Amygdala (tissue), 56 donors: ENCODE measurements at regions not wholly inside any gene's neighbourhood (a gene's known extent, or its start where the extent isn't known, plus 50 kb on each side); places are given as distances from the start of the nearest gene placed in this dataset.
"Not testable (repeated sequence)": the region's sequence is repeated elsewhere in the genome, so short reads cannot be mapped to it uniquely, and the experiment has no call there.

Experiments
- DNase-seq, 56 donors: peaks; one replicate each; lab custom pipeline; 2025; lab: John Stamatoyannopoulos, UW

- no peak for DNase-seq
These were observed 1983.5 kb upstream of the C9orf72 start for GRCh38 chr9:29556746-29557145.

DNA sequence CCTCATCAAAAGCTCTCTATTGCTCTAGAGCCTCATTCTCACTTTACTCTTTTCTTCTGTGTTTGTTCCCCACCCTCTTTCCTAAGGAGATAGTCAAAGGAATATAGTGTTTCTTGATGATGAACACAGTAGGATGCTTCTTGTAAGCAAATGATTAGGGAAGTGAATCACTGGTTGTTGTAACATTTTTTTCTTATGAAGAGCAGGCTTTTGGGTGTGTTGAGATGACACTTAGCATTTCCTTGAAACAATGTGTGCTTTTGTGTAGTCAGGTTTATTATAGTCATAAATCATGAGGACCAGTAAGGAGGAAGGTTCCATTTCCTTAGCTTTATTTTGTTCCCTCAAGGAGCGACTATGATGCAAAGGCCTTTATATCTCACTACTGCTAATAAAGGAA lies 1991.3 kb upstream of the C9orf72 start:
- no peak for DNase-seq

DNA sequence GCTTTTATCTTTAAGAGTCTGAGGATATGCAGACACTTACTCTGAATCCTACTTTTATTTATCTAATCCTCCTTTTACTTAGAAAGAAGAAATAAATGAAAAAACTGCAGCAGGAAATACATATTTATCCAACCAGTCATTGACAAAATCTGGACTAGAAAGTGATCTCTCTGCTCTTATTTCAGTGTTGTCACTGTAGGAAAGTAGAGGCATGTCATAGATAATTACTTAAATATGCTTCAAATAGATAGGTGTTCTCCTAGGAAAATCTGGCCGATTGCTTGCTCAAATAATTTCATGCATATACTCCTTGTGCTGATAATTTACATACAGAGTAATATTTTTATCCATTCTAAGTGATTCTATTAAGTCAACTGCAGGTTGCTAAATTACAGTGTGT lies 2001.9 kb upstream of the C9orf72 start:
- no peak for DNase-seq

- no peak for DNase-seq
These were observed 2015.1 kb upstream of the C9orf72 start for GRCh38 chr9:29588361-29588760.

GRCh38 chr9:29609282-29609681 lies 2036.0 kb upstream of the C9orf72 start:
- no peak for DNase-seq

DNA sequence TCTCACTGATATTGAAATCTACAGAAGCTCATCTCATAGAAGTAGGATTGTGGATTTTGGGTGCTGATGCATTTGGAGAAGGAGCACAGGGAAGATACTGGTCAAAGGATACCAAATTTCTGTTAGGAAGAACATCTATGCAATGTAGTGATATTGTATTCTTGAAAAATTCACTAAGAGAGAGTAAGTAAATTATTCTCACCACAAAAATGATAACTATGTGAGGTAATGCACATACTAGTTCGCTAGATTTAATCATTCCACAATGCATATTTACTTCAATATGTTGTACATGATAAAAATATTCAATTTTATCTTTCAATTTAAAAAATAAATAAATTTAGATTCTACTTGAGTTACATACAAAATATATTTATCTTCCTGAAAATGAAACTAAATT lies 2040.5 kb upstream of the C9orf72 start:
- DNase-seq = no peak

DNA sequence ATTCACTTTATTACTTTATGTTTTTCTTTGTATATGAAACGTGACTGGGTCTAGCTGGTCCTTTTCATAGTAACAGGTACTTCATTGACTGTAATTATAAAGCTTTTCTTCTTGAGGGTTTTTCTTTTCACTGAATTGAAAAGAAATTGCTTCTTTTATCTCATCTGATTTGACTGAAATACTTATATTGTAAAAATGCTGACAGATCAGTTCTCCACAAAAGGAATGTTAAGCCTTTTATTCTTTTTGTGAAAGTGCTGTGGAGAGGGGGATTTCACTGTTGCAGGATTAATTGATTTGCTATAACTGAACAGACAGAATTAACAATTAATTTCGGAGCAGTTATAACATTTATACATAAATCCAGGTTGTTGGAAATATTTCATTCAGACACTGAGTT lies 2043.6 kb upstream of the C9orf72 start:
- DNase-seq = no peak

- DNase-seq = no peak
These were observed 2052.0 kb upstream of the C9orf72 start for GRCh38 chr9:29625292-29625731.

DNA sequence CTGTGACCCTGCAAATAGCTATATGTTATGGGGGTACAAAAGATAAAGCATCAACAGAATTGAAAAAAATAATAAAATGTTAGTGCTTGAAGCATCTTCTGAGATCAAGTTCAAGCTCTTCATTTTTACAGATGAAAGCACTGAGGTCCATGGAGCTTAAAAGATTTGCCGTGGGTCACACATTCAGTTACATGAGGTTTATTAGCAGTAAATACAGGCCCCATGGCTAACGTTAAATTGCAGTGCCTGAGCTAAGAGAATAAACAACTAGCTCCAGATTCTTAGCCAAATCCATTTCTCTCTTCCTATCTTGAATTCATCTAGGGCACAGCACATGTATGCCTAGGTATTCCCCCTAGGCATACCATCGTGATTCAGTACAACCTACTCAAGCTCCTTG lies 2052.7 kb upstream of the C9orf72 start:
- DNase-seq = no peak

DNA sequence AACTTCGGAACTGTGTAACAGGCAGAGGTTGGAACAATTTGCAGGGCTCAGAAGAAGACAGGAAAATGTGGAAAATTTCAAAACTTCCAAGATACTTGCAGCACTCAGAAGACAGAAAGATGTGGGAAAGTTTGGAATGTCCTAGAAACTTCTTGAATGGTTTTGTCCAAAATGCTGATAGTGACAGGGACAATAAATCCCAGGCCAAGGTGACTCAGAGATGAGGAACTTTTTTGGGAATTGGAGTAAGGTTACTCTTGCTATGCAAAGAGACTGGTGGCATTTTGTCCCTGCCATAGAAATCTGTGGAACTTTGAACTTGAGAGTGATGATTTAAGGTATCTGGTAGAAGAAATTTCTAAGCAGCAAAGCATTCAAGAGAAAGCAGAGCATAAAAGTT lies 2055.6 kb upstream of the C9orf72 start:
- not testable (repeated sequence) for DNase-seq

DNA sequence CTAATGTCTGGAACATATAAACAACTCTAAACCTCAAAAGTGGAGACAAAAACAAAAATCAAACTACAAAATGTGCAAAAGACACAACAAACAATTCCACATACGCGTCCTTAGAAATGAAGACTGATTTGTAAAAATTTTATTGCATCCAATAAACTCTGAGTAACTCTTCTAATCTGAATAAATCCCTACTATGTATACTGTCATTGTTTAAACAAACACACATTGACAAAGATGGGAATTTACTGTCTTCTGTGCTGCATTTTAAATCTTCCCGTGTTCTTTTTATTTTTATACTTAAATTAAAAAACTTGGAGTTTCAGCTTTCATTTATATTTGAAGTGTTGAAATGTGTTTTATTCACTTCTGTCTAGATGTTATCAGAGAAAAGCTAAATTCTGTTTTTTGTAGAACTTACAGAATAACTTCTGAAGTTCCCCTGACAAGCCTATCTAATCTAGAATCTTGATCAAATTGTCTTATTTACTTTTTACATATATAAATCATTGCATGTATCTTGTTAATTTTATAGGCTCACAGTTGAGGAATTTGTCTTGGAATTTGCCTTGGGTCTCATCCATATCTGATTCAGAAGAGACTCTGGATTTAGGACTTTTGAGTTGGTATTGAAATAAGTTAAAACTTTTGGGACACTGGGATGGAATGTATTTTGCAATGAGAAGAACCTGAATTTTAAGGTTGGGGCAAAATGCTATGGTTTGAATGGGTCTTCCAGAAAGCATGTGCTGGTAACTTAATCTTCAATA lies 2064.4 kb upstream of the C9orf72 start:
- no peak for DNase-seq

DNA sequence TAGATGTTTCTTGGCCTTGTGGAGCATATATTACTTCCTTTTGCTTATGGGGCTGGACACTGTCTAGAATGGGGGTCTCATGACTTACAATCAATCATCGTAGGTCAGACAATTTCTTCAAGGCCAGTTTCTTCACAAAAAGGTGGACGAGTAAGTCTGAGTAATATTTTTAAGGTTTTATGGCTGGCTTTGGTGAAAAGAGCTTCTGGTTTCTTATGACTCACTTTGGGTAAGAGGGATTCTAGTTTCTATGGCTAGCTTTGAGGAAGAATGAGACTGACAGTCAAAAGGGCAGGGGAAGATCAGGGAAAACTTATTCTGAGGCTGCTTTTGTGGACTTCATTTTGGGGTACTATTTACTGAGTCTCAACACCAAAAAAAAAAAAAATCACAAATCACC lies 2067.2 kb upstream of the C9orf72 start:
- no peak for DNase-seq

GRCh38 chr9:29644514-29644913 lies 2071.2 kb upstream of the C9orf72 start:
- DNase-seq = no peak

GRCh38 chr9:29647451-29647850 lies 2074.2 kb upstream of the C9orf72 start:
- DNase-seq = no peak

- no peak for DNase-seq
These were observed 2074.9 kb upstream of the C9orf72 start for GRCh38 chr9:29648132-29648531.

GRCh38 chr9:29648601-29649000 lies 2075.3 kb upstream of the C9orf72 start:
- DNase-seq = no peak

DNA sequence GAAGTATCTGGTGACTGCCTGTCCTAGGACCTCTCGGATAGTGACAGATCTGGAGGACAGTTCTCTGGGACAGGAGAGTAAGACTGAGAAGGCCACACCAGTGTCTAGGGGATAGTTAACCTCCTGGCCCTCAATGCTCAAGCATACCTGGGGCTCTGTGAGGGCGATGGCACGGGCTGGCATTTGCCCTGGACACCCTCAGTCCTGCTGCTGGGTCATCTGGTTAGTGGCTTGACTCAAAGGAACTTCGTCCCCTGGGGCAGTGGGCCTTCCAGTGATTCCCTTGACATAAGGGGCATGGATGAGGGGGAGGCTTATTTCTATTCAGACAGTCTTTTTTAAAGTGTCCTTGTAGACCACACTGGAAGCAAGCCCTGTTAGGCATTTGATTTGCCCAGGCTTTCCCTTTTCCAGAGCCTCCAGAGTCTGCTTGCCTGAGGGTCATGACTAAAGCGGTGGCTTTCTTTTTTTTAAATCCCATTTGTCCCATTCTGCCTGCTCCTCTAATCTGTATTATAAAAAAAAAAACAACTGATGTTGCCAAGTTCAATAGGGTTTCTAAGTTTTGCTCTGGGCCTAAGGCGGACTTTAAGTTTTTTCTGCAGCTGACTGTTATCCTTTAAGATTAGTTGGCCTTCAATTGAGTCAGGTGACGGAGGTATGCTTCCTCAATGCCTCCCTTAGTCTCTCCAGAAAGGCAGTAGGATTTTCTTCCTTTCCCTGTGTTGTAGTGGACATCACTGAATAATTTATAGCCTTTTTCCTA lies 2083.5 kb upstream of the C9orf72 start:
- DNase-seq = no peak

DNA sequence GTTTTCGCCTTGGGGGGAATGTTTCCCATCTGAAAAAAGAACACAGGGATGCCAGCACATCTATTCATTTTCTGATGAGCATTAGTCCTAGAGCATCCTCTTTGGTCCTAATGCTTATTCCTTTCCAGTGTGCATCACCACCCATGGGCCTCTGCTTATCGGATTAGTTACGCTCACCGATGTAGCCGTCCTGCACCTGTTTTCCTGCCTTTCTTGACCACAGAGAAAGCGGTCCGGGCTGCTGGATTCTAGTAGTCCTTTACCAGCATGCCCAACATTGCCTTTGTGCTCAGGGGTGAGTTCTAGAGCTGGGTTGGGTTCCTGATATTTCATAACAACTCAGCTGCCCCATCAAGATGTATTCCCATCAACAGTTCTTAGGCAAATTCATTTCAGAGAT lies 2084.5 kb upstream of the C9orf72 start:
- no peak for DNase-seq

DNA sequence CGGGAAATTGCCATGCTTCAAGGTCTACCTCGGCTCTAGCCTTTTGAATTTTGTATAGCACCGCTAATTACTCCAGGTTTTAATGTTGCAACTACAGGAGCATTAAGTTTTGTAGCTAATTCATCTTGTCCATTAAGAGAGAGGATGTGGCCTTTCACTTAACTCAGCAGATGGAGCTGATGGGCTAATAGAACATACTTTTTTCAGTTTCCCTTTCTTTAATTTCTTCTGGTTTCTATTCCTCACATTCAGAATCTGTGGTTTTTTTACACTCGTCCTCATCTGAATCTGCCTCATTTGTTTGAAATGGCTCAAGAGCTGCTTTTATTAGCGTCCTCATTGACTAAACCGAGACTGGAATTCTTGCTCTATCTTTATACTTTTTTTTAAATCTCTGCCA lies 2085.7 kb upstream of the C9orf72 start:
- DNase-seq = no peak

GRCh38 chr9:29659736-29660135 lies 2086.5 kb upstream of the C9orf72 start:
- DNase-seq = no peak

GRCh38 chr9:29668732-29669131 lies 2095.5 kb upstream of the C9orf72 start:
- no peak for DNase-seq

- DNase-seq = no peak
These were observed 2096.3 kb upstream of the C9orf72 start for GRCh38 chr9:29669613-29670012.
